ENCODE measurements at regions not wholly inside any gene's neighbourhood (a gene's known extent, or its start where the extent isn't known, plus 50 kb on each side); places are given as distances from the start of the nearest gene placed in this dataset.

DNA sequence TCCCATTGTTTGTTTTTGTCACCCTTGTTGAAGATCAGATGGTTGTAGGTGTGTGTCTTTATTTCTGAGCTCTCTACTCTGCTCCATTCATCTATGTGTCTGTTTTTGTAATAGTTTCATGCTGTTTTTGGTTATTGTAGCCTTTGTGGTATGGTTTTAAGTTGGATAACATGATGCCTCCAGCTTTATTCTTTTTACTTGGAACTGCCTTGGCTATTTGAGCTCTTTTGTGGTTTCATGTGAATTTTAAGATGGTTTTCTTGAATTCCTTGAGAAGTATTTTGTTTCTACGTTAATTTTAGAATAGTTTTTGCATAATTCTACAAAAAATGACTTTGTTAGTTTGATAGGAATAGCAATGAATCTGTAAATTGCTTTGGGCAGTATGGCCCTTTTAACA is 170.0 kb upstream of the IGFBP3 start:
- TF ChIP-seq, protein P1, sequence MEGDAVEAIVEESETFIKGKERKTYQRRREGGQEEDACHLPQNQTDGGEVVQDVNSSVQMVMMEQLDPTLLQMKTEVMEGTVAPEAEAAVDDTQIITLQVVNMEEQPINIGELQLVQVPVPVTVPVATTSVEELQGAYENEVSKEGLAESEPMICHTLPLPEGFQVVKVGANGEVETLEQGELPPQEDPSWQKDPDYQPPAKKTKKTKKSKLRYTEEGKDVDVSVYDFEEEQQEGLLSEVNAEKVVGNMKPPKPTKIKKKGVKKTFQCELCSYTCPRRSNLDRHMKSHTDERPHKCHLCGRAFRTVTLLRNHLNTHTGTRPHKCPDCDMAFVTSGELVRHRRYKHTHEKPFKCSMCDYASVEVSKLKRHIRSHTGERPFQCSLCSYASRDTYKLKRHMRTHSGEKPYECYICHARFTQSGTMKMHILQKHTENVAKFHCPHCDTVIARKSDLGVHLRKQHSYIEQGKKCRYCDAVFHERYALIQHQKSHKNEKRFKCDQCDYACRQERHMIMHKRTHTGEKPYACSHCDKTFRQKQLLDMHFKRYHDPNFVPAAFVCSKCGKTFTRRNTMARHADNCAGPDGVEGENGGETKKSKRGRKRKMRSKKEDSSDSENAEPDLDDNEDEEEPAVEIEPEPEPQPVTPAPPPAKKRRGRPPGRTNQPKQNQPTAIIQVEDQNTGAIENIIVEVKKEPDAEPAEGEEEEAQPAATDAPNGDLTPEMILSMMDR (IDR thresholded peaks at IDR 0.05), result no peak
- no peak for TF ChIP-seq POLR2AphosphoS5 (IDR thresholded peaks at IDR 0.05; ENCODE audit: insufficient read depth in 1 of 2, low read depth in 1 of 2)
